ENCODE measurements at regions not wholly inside any gene's neighbourhood (a gene's known extent, or its start where the extent isn't known, plus 50 kb on each side); places are given as distances from the start of the nearest gene placed in this dataset.

GRCh38 chr3:161940621-161940965 is 444.0 kb downstream of the OTOL1 start:
- TF ChIP-seq MTA2 (IDR thresholded peaks at IDR 0.05; ENCODE audit: low read depth) (no peak), CHD1 (IDR thresholded peaks at IDR 0.05; ENCODE audit: low read length) (no peak), CTCF (IDR thresholded peaks at IDR 0.05 in 2 of 3, conservative IDR thresholded peaks at IDR 0.05 in 1 of 3; ENCODE audit: insufficient read depth in 2 of 3, low read depth in 1 of 3, low read length in 3 of 3) (no peak), CBX5 (IDR thresholded peaks at IDR 0.05; ENCODE audit: borderline replicate concordance, low read depth) (no peak)
- TF ChIP-seq, protein P1, sequence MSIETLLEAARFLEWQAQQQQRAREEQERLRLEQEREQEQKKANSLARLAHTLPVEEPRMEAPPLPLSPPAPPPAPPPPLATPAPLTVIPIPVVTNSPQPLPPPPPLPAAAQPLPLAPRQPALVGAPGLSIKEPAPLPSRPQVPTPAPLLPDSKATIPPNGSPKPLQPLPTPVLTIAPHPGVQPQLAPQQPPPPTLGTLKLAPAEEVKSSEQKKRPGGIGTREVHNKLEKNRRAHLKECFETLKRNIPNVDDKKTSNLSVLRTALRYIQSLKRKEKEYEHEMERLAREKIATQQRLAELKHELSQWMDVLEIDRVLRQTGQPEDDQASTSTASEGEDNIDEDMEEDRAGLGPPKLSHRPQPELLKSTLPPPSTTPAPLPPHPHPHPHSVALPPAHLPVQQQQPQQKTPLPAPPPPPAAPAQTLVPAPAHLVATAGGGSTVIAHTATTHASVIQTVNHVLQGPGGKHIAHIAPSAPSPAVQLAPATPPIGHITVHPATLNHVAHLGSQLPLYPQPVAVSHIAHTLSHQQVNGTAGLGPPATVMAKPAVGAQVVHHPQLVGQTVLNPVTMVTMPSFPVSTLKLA (conservative IDR thresholded peaks at IDR 0.05): no peak
